ENCODE measurements at regions not wholly inside any gene's neighbourhood (a gene's known extent, or its start where the extent isn't known, plus 50 kb on each side); places are given as distances from the start of the nearest gene placed in this dataset.

- no peaks in the 10 kb centered on the region for H3K79me2 ChIP-seq (ENCODE audit: control insufficient read depth, insufficient read depth, low read length)
- FAIRE-seq, result no peak
- H3K9ac ChIP-seq (ENCODE audit: insufficient read depth in 1 of 2, low read depth in 2 of 2, low read length in 2 of 2), result no peak overlapping the region
- intact Hi-C loops (cut with micrococcal nuclease), result no loop called here
- no peak overlapping the region for H3K27ac ChIP-seq (ENCODE audit: extremely low read depth, low read depth, low read length)
- no peak overlapping the region for H2AFZ ChIP-seq (ENCODE audit: low read depth, low read length)
- 0% methylated on average over 3 of the region's 3 CpGs for WGBS (ENCODE audit: insufficient coverage, low coverage, missing lambda C conversion rate)
- H3K27me3 ChIP-seq (ENCODE audit: control insufficient read depth in 2 of 2, insufficient read depth in 2 of 2, low read length in 2 of 2), result no peaks in the 10 kb centered on the region
- TF ChIP-seq RB1 (IDR thresholded peaks at IDR 0.05; ENCODE audit: low read depth) (no peak), ZNF561 (CRISPR knock-in tag; conservative IDR thresholded peaks at IDR 0.05) (no peak), SMAD4 (CRISPR knock-in tag; conservative IDR thresholded peaks at IDR 0.05) (no peak), JUN (IDR thresholded peaks at IDR 0.05; ENCODE audit: borderline replicate concordance, low read depth, low read length) (no peak), JUN (CRISPR knock-in tag; IDR thresholded peaks at IDR 0.05; ENCODE audit: borderline replicate concordance) (no peak), ZNF740 (CRISPR knock-in tag; IDR thresholded peaks at IDR 0.05) (no peak), ZNF740 (tag; IDR thresholded peaks at IDR 0.05) (no peak), ZKSCAN8 (CRISPR knock-in tag; IDR thresholded peaks at IDR 0.05) (no peak), MEIS2 (IDR thresholded peaks at IDR 0.05; ENCODE audit: partially characterized antibody) (no peak), PML (IDR thresholded peaks at IDR 0.05; ENCODE audit: low read length) (no peak), KDM1A (IDR thresholded peaks at IDR 0.05) (no peak), DIDO1 (tag; IDR thresholded peaks at IDR 0.05; ENCODE audit: low read depth) (no peak), ZFP1 (CRISPR knock-in tag; IDR thresholded peaks at IDR 0.05) (no peak), SMAD1 (IDR thresholded peaks at IDR 0.05; ENCODE audit: low read depth, low read length, partially characterized antibody) (no peak), COPS2 (conservative IDR thresholded peaks at IDR 0.05) (no peak), ZNF217 (CRISPR knock-in tag; IDR thresholded peaks at IDR 0.05) (no peak), SMAD2 (IDR thresholded peaks at IDR 0.05; ENCODE audit: low read depth, low read length) (no peak), ZNF75A (CRISPR knock-in tag; IDR thresholded peaks at IDR 0.05) (no peak), FOXP1 (CRISPR knock-in tag; IDR thresholded peaks at IDR 0.05) (no peak)
- CTCF ChIA-PET (ENCODE audit: low intra/inter-chr PET ratio), result no interaction called here
- in situ Hi-C loops (cut with MboI), result no loop called here
- H3K4me2 ChIP-seq (ENCODE audit: insufficient read depth, low read length), result no peak overlapping the region
- H3K36me3 ChIP-seq (ENCODE audit: control insufficient read depth, insufficient read depth, low read length), result no peaks in the 10 kb centered on the region
- H3K9me1 ChIP-seq (ENCODE audit: control insufficient read depth, insufficient read depth, low read length), result no peaks in the 10 kb centered on the region
- H3K4me1 ChIP-seq (replicated peaks in 1 of 2; ENCODE audit: control insufficient read depth in 2 of 2, insufficient read depth in 2 of 2, low read length in 2 of 2), result no peaks in the 10 kb centered on the region
- no peaks in the 10 kb centered on the region for H3K9me3 ChIP-seq (replicated peaks; ENCODE audit: control insufficient read depth, insufficient read depth, low read depth, low read length)
- no TSS peak for BruUV-seq (replicated peaks)
- POLR2A ChIA-PET, result no interaction called here
- no peak for ATAC-seq
- no peak overlapping the region for H3K4me3 ChIP-seq
- no peak for DNase-seq (ENCODE audit: extremely low read depth in 1 of 4, low spot score in 3 of 4)
- no peaks in the 10 kb centered on the region for H4K20me1 ChIP-seq (replicated peaks; ENCODE audit: control insufficient read depth, insufficient read depth, low read length)
Observed at GRCh38 chr14:53491256-53491883, 338.2 kb upstream of the DDHD1 start.
